Upper lobe of left lung (tissue), 4 donors: ENCODE measurements at regions not wholly inside any gene's neighbourhood (a gene's known extent, or its start where the extent isn't known, plus 50 kb on each side); places are given as distances from the start of the nearest gene placed in this dataset.
"Not testable (repeated sequence)": the region's sequence is repeated elsewhere in the genome, so short reads cannot be mapped to it uniquely, and the experiment has no call there.

Source experiments
- EP300 ChIP-seq, 4 donors: sonication (generic); formaldehyde crosslinking; IDR thresholded peaks; one replicate each; pipeline ENCODE4 v1.5.1; 2017; ENCODE audit warnings: antibody characterized with exemption in 4 of 4, control low read depth in 2 of 4
- POLR2A ChIP-seq, 4 donors: fragments of 450-650 bp; IDR thresholded peaks; one replicate each; pipeline ENCODE4 v1.5.1; 2016 to 2017; ENCODE audit warnings: antibody characterized with exemption in 4 of 4, mild to moderate bottlenecking in 2 of 4
- POLR2AphosphoS5 ChIP-seq, 2 donors: sonication (generic); formaldehyde crosslinking; IDR thresholded peaks; one replicate each; pipeline ENCODE4 v1.5.1; 2017; ENCODE audit warnings: antibody characterized with exemption in 2 of 2
- TF ChIP-seq, protein P1 (sequence below), 6 experiments: fragments of 450-650 bp in 4 of 6; fragments of 200-600 bp in 2 of 6; sonication (generic) in 2 of 6; IDR thresholded peaks; one replicate each; pipeline ENCODE4 v1.5.1; 2016 to 2019; ENCODE audit warnings: antibody characterized with exemption in 6 of 6

DNA sequence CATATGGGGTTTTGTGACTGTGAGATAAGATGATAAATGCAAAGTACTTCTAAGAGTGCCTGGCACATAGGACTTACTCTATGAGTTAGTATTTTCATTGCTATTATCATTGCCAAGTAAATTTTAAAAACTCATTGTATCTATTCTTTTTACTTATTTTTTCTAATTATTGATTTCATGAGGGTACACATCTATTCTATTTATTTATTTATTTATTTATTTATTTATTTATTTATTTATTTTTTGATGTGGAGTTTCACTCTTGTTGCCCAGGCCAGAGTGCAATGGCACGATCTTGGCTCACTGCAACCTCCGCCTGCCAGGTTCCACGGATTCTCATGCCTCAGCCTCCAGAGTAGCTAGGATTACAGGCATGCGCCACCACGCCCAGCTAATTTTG is 556.6 kb upstream of the DIAPH2 start:
- TF ChIP-seq, protein P1, sequence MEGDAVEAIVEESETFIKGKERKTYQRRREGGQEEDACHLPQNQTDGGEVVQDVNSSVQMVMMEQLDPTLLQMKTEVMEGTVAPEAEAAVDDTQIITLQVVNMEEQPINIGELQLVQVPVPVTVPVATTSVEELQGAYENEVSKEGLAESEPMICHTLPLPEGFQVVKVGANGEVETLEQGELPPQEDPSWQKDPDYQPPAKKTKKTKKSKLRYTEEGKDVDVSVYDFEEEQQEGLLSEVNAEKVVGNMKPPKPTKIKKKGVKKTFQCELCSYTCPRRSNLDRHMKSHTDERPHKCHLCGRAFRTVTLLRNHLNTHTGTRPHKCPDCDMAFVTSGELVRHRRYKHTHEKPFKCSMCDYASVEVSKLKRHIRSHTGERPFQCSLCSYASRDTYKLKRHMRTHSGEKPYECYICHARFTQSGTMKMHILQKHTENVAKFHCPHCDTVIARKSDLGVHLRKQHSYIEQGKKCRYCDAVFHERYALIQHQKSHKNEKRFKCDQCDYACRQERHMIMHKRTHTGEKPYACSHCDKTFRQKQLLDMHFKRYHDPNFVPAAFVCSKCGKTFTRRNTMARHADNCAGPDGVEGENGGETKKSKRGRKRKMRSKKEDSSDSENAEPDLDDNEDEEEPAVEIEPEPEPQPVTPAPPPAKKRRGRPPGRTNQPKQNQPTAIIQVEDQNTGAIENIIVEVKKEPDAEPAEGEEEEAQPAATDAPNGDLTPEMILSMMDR (IDR thresholded peaks at IDR 0.05): not testable (repeated sequence)
- not testable (repeated sequence) for TF ChIP-seq POLR2AphosphoS5, POLR2A, EP300 (IDR thresholded peaks at IDR 0.05)
